Neural crest cell (in vitro differentiated cells): ENCODE measurements at regions not wholly inside any gene's neighbourhood (a gene's known extent, or its start where the extent isn't known, plus 50 kb on each side); places are given as distances from the start of the nearest gene placed in this dataset.

Source experiments
- DNase-seq: peaks from one replicate; pipeline ENCODE4 v3.0.0; 2021; ENCODE audit warnings: low read depth, mixed read lengths, low spot score
- H3K27ac Mint-ChIP-seq: one replicate; pipeline ENCODE4 v1.8.0; 2021; ENCODE audit warnings: mild to moderate bottlenecking, mixed read lengths; ENCODE audit not compliant: unreplicated experiment
- H3K27me3 Mint-ChIP-seq: 2 replicates; pipeline ENCODE4 v1.8.0; 2021; ENCODE audit warnings: low read depth, mild to moderate bottlenecking, mixed read lengths
- H3K36me3 Mint-ChIP-seq: 2 replicates; pipeline ENCODE4 v1.8.0; 2021; ENCODE audit warnings: low read depth, mild to moderate bottlenecking, mixed read lengths
- H3K4me1 Mint-ChIP-seq: 2 replicates; pipeline ENCODE4 v1.8.0; 2021; ENCODE audit warnings: mixed read lengths
- H3K4me3 Mint-ChIP-seq: one replicate; pipeline ENCODE4 v1.8.0; 2021; ENCODE audit warnings: mild to moderate bottlenecking, mixed read lengths
- H3K9me3 Mint-ChIP-seq: 2 replicates; pipeline ENCODE4 v1.8.0; 2021; ENCODE audit warnings: mixed read lengths
- TF ChIP-seq, protein P1 (sequence below): fragments of 200-600 bp; sonication (generic); conservative IDR thresholded peaks from 2 replicates; pipeline ENCODE4 v1.5.0; 2021; ENCODE audit warnings: antibody characterized with exemption, mild to moderate bottlenecking

DNA sequence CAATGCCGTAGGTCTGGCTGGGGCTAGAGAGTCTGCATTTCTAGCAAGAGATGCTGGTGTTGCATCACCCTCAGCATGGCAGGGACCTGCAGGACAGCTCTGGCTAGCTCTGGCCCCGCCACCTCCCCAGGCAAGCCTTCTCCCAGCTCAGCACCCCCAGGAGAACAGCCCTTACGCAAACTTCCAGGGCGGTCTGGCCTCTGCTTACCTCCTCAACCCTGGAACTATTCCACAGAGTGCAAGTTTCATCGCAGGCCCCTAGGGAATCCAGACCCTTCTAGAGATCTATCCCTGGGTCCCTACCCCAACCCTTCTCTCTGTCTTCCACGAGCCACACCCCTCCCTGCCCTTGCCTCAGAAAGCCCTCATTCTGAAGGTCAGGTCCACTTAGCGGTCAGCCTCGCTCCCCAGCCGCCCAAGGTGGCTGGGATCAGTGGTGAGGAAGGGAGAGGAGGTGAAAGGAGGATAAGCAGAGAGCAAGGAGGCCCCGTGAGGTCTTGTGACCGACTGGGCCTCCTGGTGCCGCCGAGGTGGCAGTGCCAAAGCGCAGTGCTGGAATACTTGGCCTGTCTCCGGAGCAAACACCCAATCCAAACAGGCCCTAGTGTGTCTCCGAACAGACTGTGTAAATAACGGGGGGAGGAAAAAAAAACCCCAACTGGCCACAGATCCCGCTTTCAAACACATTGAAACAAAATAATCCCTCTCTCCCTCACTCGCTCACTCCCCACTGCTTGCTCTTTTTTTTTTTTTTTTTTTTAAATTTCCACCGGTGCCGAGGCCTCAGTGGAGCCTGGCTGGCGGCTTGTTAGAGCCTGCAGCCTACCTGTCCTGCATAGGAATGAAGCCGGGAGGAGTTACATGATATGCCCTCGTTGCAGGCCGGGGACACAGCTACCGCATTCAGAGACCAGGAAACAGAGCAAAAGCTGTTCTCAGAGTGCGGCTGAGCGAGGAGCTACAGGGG lies 380.9 kb downstream of the SOX9 start:
- Mint-ChIP-seq H3K27ac (peak overlapping the region; percentile 19), H3K36me3 (peaks cover 3% of the 10 kb centered on the region), H3K4me1 (peaks cover 12% of the 10 kb centered on the region), H3K4me3 (no peak overlapping the region), H3K27me3 (no peaks in the 10 kb centered on the region), H3K9me3 (peaks cover 6% of the 10 kb centered on the region)
- DNase-seq, result no peak
- TF ChIP-seq, protein P1, sequence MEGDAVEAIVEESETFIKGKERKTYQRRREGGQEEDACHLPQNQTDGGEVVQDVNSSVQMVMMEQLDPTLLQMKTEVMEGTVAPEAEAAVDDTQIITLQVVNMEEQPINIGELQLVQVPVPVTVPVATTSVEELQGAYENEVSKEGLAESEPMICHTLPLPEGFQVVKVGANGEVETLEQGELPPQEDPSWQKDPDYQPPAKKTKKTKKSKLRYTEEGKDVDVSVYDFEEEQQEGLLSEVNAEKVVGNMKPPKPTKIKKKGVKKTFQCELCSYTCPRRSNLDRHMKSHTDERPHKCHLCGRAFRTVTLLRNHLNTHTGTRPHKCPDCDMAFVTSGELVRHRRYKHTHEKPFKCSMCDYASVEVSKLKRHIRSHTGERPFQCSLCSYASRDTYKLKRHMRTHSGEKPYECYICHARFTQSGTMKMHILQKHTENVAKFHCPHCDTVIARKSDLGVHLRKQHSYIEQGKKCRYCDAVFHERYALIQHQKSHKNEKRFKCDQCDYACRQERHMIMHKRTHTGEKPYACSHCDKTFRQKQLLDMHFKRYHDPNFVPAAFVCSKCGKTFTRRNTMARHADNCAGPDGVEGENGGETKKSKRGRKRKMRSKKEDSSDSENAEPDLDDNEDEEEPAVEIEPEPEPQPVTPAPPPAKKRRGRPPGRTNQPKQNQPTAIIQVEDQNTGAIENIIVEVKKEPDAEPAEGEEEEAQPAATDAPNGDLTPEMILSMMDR, result no peak

DNA sequence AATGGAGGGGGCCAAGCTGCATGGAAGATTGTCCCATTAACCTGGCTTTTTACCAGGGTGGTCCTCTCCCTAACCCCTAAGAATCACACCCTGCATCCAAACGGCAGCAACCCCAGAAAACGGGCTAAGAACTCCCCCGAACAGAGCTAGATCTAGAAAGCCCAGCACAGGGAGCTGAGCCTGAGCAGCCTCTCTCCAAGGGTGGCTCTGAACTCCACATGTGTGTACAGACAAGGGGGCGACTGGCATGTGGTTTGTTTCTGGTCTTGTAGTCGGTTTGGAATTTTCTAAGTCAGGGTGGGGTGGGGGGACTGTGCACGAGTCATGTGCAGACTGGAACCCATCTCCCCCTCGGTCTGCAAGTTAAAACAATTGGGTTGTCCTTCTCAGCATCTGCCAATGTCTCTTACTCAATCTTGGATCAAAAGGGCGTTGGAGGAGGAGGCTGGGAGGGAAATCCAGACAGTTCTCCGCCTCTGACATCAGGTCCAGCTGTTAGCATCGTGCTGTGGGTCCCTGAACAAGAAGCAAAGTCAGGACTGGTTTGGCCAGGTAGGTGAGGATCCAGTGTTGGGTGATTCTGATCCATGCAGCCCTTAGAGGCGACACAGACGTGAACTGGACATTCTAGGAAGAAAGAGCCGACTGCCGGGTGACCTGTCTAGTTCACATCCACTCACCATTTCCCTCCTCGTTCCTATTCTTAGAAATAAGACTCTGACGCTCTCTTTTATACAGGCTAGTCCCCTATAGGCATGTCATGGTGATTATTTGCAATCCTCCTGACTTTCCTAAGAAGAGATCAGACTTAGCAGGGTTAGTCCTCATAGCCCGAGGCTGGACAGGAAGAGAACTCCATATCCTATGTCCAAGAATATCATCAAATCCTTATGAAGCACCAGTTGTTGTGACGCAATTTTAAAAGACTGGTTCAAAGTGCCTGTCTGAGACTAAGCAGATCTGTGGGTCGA lies 381.8 kb downstream of the SOX9 start:
- Mint-ChIP-seq H3K4me1 (peaks cover 12% of the 10 kb centered on the region), H3K4me3 (no peak overlapping the region), H3K27ac (peak overlapping the region; percentile 19), H3K27me3 (no peaks in the 10 kb centered on the region), H3K9me3 (peaks cover 3% of the 10 kb centered on the region), H3K36me3 (peaks cover 3% of the 10 kb centered on the region)
- DNase-seq, result no peak
- TF ChIP-seq, protein P1, result no peak

DNA sequence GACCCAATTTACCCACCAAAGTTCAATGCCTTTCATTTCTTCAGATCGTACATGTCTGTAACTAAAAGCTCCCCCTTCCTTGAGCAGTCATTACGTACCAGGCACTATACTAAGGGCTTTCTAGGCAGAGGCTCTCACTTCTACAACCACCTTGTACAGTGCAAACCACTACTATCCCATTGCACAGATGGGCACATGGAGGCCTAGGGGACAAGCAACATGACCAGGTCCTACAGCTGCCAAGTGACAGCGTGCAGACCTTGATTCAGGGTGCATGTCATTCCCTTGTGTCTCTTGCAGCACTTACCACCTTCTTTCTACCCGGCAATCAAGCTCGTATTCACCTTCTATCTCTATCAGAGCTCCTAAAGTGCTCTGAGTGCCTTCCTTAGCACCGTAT lies 382.7 kb downstream of the SOX9 start:
- Mint-ChIP-seq H3K36me3 (peaks cover 3% of the 10 kb centered on the region), H3K27ac (no peak overlapping the region), H3K27me3 (no peaks in the 10 kb centered on the region), H3K4me3 (no peak overlapping the region), H3K4me1 (peaks cover 12% of the 10 kb centered on the region), H3K9me3 (peaks cover 3% of the 10 kb centered on the region)
- no peak for DNase-seq
- TF ChIP-seq, protein P1, result no peak

DNA sequence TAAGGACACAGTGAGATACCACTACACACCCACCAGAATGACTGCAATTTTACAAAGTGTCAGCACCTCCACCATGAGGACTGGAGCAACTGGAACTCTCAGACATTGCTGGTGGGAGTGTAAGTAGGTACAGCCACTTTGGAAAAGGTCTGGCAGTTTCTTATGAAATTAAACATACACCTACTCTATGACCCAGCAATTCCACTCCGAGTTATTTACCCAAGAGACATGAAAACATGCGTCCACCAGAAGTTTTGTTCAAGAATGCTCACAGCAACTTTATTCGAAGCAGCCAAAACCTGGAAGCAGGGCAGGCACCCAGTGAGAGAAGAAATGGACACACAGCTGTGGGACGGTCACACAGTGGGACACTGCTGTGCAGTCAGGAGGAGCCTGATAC lies 384.0 kb downstream of the SOX9 start:
- H3K27ac Mint-ChIP-seq, result no peak overlapping the region
- DNase-seq, result no peak
- H3K9me3 Mint-ChIP-seq, result peaks cover 3% of the 10 kb centered on the region
- H3K4me1 Mint-ChIP-seq, result peaks cover 14% of the 10 kb centered on the region
- H3K27me3 Mint-ChIP-seq, result no peaks in the 10 kb centered on the region
- H3K4me3 Mint-ChIP-seq, result no peak overlapping the region
- TF ChIP-seq, protein P1, result no peak
- peaks cover 3% of the 10 kb centered on the region for H3K36me3 Mint-ChIP-seq

DNA sequence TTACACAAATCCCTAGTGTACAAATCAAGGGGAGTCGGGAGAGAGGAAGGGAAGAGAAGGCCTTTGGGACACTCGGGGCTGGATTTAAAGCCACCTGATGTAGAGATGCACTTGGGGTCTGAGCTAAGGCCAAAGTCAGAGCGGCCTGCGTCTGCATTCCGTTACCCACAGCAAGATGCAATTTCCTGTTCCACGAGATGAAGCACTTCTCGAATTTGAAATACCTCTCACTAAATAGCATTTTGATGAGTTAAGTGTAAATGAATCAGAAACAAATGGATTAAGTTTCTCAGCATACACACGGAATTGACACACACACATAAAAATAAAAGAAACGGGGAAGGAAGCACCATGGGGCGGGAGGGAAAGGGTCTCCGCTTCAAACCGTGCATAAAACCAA lies 386.0 kb downstream of the SOX9 start:
- Mint-ChIP-seq H3K36me3 (peaks cover 3% of the 10 kb centered on the region), H3K27ac (no peak overlapping the region), H3K4me1 (peaks cover 29% of the 10 kb centered on the region), H3K9me3 (peaks cover 3% of the 10 kb centered on the region), H3K27me3 (no peaks in the 10 kb centered on the region), H3K4me3 (no peak overlapping the region)
- DNase-seq, result no peak
- TF ChIP-seq, protein P1, result no peak
